Activated CD4-positive, alpha-beta T cell treated with anti-CD3 and anti-CD28 coated beads, Interleukin-2, amount 10 ng/mL, durations not matched to agents 7 days and 5 days (primary cell): ENCODE measurements at regions not wholly inside any gene's neighbourhood (a gene's known extent, or its start where the extent isn't known, plus 50 kb on each side); places are given as distances from the start of the nearest gene placed in this dataset.
"Not testable (repeated sequence)": the region's sequence is repeated elsewhere in the genome, so short reads cannot be mapped to it uniquely, and the experiment has no call there.

Source experiments
- CTCF ChIA-PET: fragments of 350-600 bp; sonication (Branson Sonifier 250); formaldehyde crosslinking; loops from one replicate; lab custom pipeline; 2021; ENCODE audit warnings: antibody characterized with exemption; lab: Charles Lee
- POLR2A ChIA-PET: fragments of 350-600 bp; sonication (Branson Sonifier 250); formaldehyde crosslinking; loops from one replicate; lab custom pipeline; 2021; ENCODE audit warnings: antibody characterized with exemption; lab: Charles Lee
- DNase-seq: peaks from one replicate; pipeline ENCODE4 v3.0.0-alpha.2; 2020
- H3K27ac Mint-ChIP-seq: one replicate; pipeline ENCODE4 v1.8.0; 2021; ENCODE audit warnings: mild to moderate bottlenecking, moderate library complexity, mixed read lengths
- H3K27me3 Mint-ChIP-seq: one replicate; pipeline ENCODE4 v1.8.0; 2021; ENCODE audit warnings: mixed read lengths
- H3K36me3 Mint-ChIP-seq: one replicate; pipeline ENCODE4 v1.8.0; 2021; ENCODE audit warnings: low read depth, mixed read lengths
- H3K4me1 Mint-ChIP-seq: one replicate; pipeline ENCODE4 v1.8.0; 2021; ENCODE audit warnings: mixed read lengths
- H3K4me3 Mint-ChIP-seq: one replicate; pipeline ENCODE4 v1.8.0; 2021; ENCODE audit warnings: mild to moderate bottlenecking, moderate library complexity, mixed read lengths
- H3K9me3 Mint-ChIP-seq: one replicate; pipeline ENCODE4 v1.8.0; 2021; ENCODE audit warnings: mixed read lengths

- POLR2A ChIA-PET, result no interaction called here
- Mint-ChIP-seq H3K4me1 (no peaks in the 10 kb centered on the region), H3K9me3 (peaks cover 7% of the 10 kb centered on the region), H3K36me3 (no peaks in the 10 kb centered on the region), H3K27ac (no peak overlapping the region), H3K4me3 (no peak overlapping the region), H3K27me3 (no peaks in the 10 kb centered on the region)
- CTCF ChIA-PET, result no interaction called here
- no peak for DNase-seq
Observed at GRCh38 chr9:75358846-75359245, 270.5 kb downstream of the OSTF1 start.

GRCh38 chr9:75359638-75360037 is 271.3 kb downstream of the OSTF1 start:
- DNase-seq, result no peak
- Mint-ChIP-seq H3K4me3 (no peak overlapping the region), H3K27me3 (no peaks in the 10 kb centered on the region), H3K9me3 (peaks cover 12% of the 10 kb centered on the region), H3K27ac (no peak overlapping the region), H3K4me1 (no peaks in the 10 kb centered on the region), H3K36me3 (no peaks in the 10 kb centered on the region)
- ChIA-PET POLR2A (no interaction called here), CTCF (no interaction called here)

- Mint-ChIP-seq H3K9me3 (peaks cover 12% of the 10 kb centered on the region), H3K4me1 (no peaks in the 10 kb centered on the region), H3K27ac (no peak overlapping the region), H3K4me3 (no peak overlapping the region), H3K36me3 (no peaks in the 10 kb centered on the region), H3K27me3 (no peaks in the 10 kb centered on the region)
- no peak for DNase-seq
- ChIA-PET CTCF (no interaction called here), POLR2A (no interaction called here)
Observed at GRCh38 chr9:75360252-75360651, 271.9 kb downstream of the OSTF1 start.

GRCh38 chr9:75362446-75362845 is 274.1 kb downstream of the OSTF1 start:
- H3K4me3 Mint-ChIP-seq, H3K27me3 Mint-ChIP-seq, H3K4me1 Mint-ChIP-seq, DNase-seq, CTCF ChIA-PET, POLR2A ChIA-PET, H3K27ac Mint-ChIP-seq, H3K36me3 Mint-ChIP-seq: not testable (repeated sequence)
- H3K9me3 Mint-ChIP-seq, result peaks cover 12% of the 10 kb centered on the region

- Mint-ChIP-seq H3K4me1 (no peaks in the 10 kb centered on the region), H3K36me3 (no peaks in the 10 kb centered on the region), H3K9me3 (peaks cover 12% of the 10 kb centered on the region), H3K27me3 (no peaks in the 10 kb centered on the region), H3K4me3 (no peak overlapping the region), H3K27ac (no peak overlapping the region)
- no peak for DNase-seq
- CTCF ChIA-PET, result no interaction called here
- POLR2A ChIA-PET, result no interaction called here
Observed at GRCh38 chr9:75365196-75365595, 276.9 kb downstream of the OSTF1 start.

GRCh38 chr9:75369989-75370388 is 281.7 kb downstream of the OSTF1 start:
- DNase-seq, result no peak
- ChIA-PET CTCF (no interaction called here), POLR2A (no interaction called here)
- H3K4me3 Mint-ChIP-seq, result no peak overlapping the region
- no peaks in the 10 kb centered on the region for H3K27me3 Mint-ChIP-seq
- H3K4me1 Mint-ChIP-seq, result no peaks in the 10 kb centered on the region
- no peaks in the 10 kb centered on the region for H3K9me3 Mint-ChIP-seq
- H3K36me3 Mint-ChIP-seq, result no peaks in the 10 kb centered on the region
- no peak overlapping the region for H3K27ac Mint-ChIP-seq

- no peak for DNase-seq
- ChIA-PET CTCF (no interaction called here), POLR2A (no interaction called here)
- no peaks in the 10 kb centered on the region for H3K36me3 Mint-ChIP-seq
- H3K9me3 Mint-ChIP-seq, result no peaks in the 10 kb centered on the region
- H3K4me3 Mint-ChIP-seq, result no peak overlapping the region
- H3K27me3 Mint-ChIP-seq, result no peaks in the 10 kb centered on the region
- H3K4me1 Mint-ChIP-seq, result no peaks in the 10 kb centered on the region
- H3K27ac Mint-ChIP-seq, result no peak overlapping the region
Observed at GRCh38 chr9:75372499-75373268, 284.4 kb downstream of the OSTF1 start.

- DNase-seq, result no peak
- H3K9me3 Mint-ChIP-seq, result no peaks in the 10 kb centered on the region
- CTCF ChIA-PET, result no interaction called here
- POLR2A ChIA-PET, result no interaction called here
- no peak overlapping the region for H3K27ac Mint-ChIP-seq
- no peaks in the 10 kb centered on the region for H3K4me1 Mint-ChIP-seq
- no peak overlapping the region for H3K4me3 Mint-ChIP-seq
- H3K27me3 Mint-ChIP-seq, result no peaks in the 10 kb centered on the region
- no peaks in the 10 kb centered on the region for H3K36me3 Mint-ChIP-seq
Observed at GRCh38 chr9:75376680-75377254, 288.5 kb downstream of the OSTF1 start.

GRCh38 chr9:75378036-75378435 is 289.7 kb downstream of the OSTF1 start:
- H3K27me3 Mint-ChIP-seq, result no peaks in the 10 kb centered on the region
- H3K9me3 Mint-ChIP-seq, result no peaks in the 10 kb centered on the region
- no peak for DNase-seq
- H3K36me3 Mint-ChIP-seq, result no peaks in the 10 kb centered on the region
- H3K4me1 Mint-ChIP-seq, result no peaks in the 10 kb centered on the region
- POLR2A ChIA-PET, result no interaction called here
- no peak overlapping the region for H3K27ac Mint-ChIP-seq
- no peak overlapping the region for H3K4me3 Mint-ChIP-seq
- CTCF ChIA-PET, result no interaction called here

GRCh38 chr9:75378926-75379325 is 290.6 kb downstream of the OSTF1 start:
- no peak overlapping the region for H3K27ac Mint-ChIP-seq
- no peak for DNase-seq

GRCh38 chr9:75382126-75382525 is 293.8 kb downstream of the OSTF1 start:
- CTCF ChIA-PET, result no interaction called here
- no peaks in the 10 kb centered on the region for H3K27me3 Mint-ChIP-seq
- H3K27ac Mint-ChIP-seq, result no peak overlapping the region
- H3K4me3 Mint-ChIP-seq, result no peak overlapping the region
- H3K36me3 Mint-ChIP-seq, result no peaks in the 10 kb centered on the region
- no peaks in the 10 kb centered on the region for H3K9me3 Mint-ChIP-seq
- POLR2A ChIA-PET, result no interaction called here
- no peak for DNase-seq
- H3K4me1 Mint-ChIP-seq, result no peaks in the 10 kb centered on the region

More at GRCh38 chr9:75378926-75379325, 290.6 kb downstream of the OSTF1 start:
- H3K4me1 Mint-ChIP-seq, result no peaks in the 10 kb centered on the region
- no peaks in the 10 kb centered on the region for H3K27me3 Mint-ChIP-seq
- no peak overlapping the region for H3K4me3 Mint-ChIP-seq
- no peaks in the 10 kb centered on the region for H3K36me3 Mint-ChIP-seq
- H3K9me3 Mint-ChIP-seq, result no peaks in the 10 kb centered on the region
- ChIA-PET CTCF (interaction anchor here (1.0 kb wide), 1 partner anchor 19 kb away, joined by 3 read pairs; no protein-coding TSS in a partner anchor), POLR2A (no interaction called here)

GRCh38 chr9:75383420-75384034 is 295.2 kb downstream of the OSTF1 start:
- H3K27ac Mint-ChIP-seq, H3K36me3 Mint-ChIP-seq, H3K4me1 Mint-ChIP-seq, H3K27me3 Mint-ChIP-seq, H3K4me3 Mint-ChIP-seq, H3K9me3 Mint-ChIP-seq, DNase-seq, CTCF ChIA-PET, POLR2A ChIA-PET: not testable (repeated sequence)

- ChIA-PET CTCF (no interaction called here), POLR2A (no interaction called here)
- no peak overlapping the region for H3K4me3 Mint-ChIP-seq
- no peaks in the 10 kb centered on the region for H3K4me1 Mint-ChIP-seq
- no peaks in the 10 kb centered on the region for H3K27me3 Mint-ChIP-seq
- H3K27ac Mint-ChIP-seq, result no peak overlapping the region
- no peak for DNase-seq
- H3K9me3 Mint-ChIP-seq, result no peaks in the 10 kb centered on the region
- H3K36me3 Mint-ChIP-seq, result no peaks in the 10 kb centered on the region
Observed at GRCh38 chr9:75385236-75385635, 296.9 kb downstream of the OSTF1 start.
